GM23338 (cell line): ENCODE measurements at regions not wholly inside any gene's neighbourhood (a gene's known extent, or its start where the extent isn't known, plus 50 kb on each side); places are given as distances from the start of the nearest gene placed in this dataset.

Experiments used
- CTCF ChIP-seq, 2 experiments: fragments of 200-600 bp in 1 of 2; sonication (generic) in 1 of 2; conservative IDR thresholded peaks; 2 replicates each; pipeline versions ENCODE4 v1.5.1 to v1.6.1; 2016 to 2017; ENCODE audit warnings: antibody characterized with exemption in 2 of 2, low read depth in 2 of 2, mild to moderate bottlenecking in 2 of 2, moderate library complexity in 1 of 2
- EZH2phosphoT487 ChIP-seq: fragments of 200-600 bp; sonication (generic); IDR thresholded peaks from one replicate; pipeline ENCODE4 v1.8.1; 2018; ENCODE audit warnings: antibody characterized with exemption; ENCODE audit not compliant: unreplicated experiment

- TF ChIP-seq EZH2phosphoT487 (no peak), CTCF (conservative IDR thresholded peaks at IDR 0.05; ENCODE audit: low read depth in 2 of 2) (no peak)
Observed at GRCh38 chr3:153252963-153253362, 90.9 kb downstream of the RAP2B start.
